ENCODE measurements at regions not wholly inside any gene's neighbourhood (a gene's known extent, or its start where the extent isn't known, plus 50 kb on each side); places are given as distances from the start of the nearest gene placed in this dataset.

- TF ChIP-seq CTCF (IDR thresholded peaks at IDR 0.05) (no peak), POLR2A (IDR thresholded peaks at IDR 0.05) (no peak), EP300 (IDR thresholded peaks at IDR 0.05) (no peak)
These were observed 397.1 kb upstream of the CFAP20DC start for GRCh38 chr3:59446775-59447465.
